ENCODE measurements at regions not wholly inside any gene's neighbourhood (a gene's known extent, or its start where the extent isn't known, plus 50 kb on each side); places are given as distances from the start of the nearest gene placed in this dataset.
A peak's percentile ranks its signal among the peaks of the same experiment; 100 is the strongest.
"Not testable (repeated sequence)": the region's sequence is repeated elsewhere in the genome, so short reads cannot be mapped to it uniquely, and the experiment has no call there.

DNA sequence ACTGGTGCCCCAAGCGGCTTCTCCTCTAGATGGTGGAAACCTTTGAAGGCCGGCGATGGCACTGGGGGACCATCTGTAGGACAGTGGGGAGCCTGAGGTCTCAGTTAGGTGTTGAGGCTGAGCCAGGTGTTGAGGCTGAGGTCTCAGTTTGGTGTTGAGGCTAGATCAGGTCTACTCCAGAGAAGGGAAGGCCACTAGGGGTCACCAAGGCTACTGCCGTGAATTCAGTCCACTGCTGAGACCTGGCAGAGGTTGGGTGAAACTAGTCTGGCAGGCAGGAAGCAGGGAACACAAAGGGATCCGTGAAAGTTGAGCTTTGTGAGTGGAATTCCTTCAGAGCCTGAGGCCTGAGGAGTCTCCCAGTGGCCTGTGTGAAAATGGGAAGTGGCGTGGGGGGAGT lies 123.8 kb upstream of the FGF3 start:
- H3K4me3 Mint-ChIP-seq: no peak overlapping the region
- H3K27ac Mint-ChIP-seq: no peak overlapping the region
- no peaks in the 10 kb centered on the region for H3K4me1 Mint-ChIP-seq (ENCODE audit: low read depth in 2 of 2)
- no peaks in the 10 kb centered on the region for H3K9me3 Mint-ChIP-seq
- peaks cover 0 to 10% of the 10 kb centered on the region in 2 donors for H3K27me3 Mint-ChIP-seq
- DNase-seq (ENCODE audit: low spot score) (no peak), ATAC-seq (no peak)
- no peaks in the 10 kb centered on the region for H3K36me3 Mint-ChIP-seq

DNA sequence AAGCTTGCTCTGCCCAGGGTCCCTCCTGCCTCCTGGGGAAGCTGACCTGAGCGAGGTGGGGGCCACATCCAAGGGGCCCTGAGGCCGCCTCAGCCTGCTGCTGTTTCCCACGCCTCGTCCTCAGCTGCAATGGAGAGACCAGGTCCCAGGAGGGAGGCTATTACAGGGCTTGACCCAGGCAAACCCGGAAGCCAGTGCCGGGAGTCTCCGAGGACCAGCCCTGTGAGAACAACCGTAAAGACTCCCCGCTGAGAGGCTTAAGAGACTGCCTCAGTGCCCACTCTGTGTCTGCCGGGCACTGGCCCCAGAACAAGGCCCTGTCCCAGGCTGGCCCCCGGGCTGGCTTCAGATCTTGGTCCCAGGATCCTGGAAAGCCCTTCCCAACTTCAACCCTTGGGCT lies 124.3 kb upstream of the FGF3 start:
- DNase-seq (ENCODE audit: low spot score) (no peak), ATAC-seq (no peak)
- Mint-ChIP-seq H3K27me3 (peaks cover 0 to 10% of the 10 kb centered on the region in 2 donors), H3K4me3 (no peak overlapping the region), H3K4me1 (ENCODE audit: low read depth in 2 of 2) (no peaks in the 10 kb centered on the region), H3K9me3 (no peaks in the 10 kb centered on the region), H3K27ac (no peak overlapping the region), H3K36me3 (no peaks in the 10 kb centered on the region)

DNA sequence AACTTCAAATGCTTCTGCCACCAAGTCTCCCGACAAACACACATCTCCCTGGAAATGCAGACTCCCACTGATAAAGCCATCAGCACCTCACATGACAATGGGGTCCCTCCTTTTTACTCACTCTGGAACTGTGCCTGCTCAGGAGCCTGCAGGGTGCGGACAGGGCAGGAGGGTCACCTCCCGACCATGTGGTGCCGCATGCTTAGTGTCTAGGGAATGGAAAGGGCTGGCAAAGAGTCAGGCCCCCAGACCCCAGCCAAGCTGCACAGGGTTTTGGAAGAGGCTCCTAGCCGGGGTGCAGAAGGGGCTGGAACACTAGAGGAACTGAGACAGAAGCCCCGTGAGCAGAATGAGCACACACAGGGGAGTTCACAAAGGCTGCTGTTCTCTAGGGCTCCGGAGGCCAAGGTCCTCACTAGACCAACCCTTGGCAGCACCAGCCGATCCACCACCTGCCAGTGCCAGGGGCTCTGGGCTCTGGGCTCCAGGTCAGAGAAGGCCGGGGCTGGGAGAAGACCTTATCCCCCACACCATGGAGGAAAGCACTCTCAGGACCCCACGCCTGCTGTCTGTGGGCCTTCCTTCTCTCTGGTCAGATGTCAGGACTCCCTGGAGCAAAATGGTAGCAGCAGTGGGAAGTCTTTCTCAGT lies 125.1 kb upstream of the FGF3 start:
- no peak overlapping the region for H3K4me3 Mint-ChIP-seq
- ATAC-seq: no peak
- H3K36me3 Mint-ChIP-seq: no peaks in the 10 kb centered on the region
- no peaks in the 10 kb centered on the region for H3K4me1 Mint-ChIP-seq (ENCODE audit: low read depth in 2 of 2)
- DNase-seq (ENCODE audit: low spot score): no peak
- H3K27ac Mint-ChIP-seq: no peak overlapping the region
- no peaks in the 10 kb centered on the region for H3K9me3 Mint-ChIP-seq
- peaks cover 0 to 13% of the 10 kb centered on the region in 2 donors for H3K27me3 Mint-ChIP-seq

DNA sequence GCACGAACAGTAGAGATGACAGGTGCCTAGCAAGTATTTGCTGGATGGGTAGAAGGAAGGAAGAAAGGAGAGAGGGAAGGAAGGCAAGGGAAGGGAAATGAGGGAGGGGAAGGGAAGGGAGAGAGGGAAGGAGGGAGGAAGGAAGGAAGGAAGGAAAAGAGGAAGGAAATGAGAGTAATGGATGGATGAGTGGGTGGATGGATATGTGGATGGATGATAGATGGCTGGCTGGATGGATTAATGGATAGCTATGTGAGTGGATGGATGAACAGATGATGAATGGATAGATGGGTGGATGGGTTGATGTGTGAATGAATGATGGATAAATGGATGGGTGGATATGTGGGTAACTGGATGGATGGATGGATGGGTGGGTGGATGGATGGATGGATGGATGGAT lies 125.9 kb upstream of the FGF3 start:
- Mint-ChIP-seq H3K27me3 (peaks cover 0 to 13% of the 10 kb centered on the region in 2 donors), H3K4me1 (ENCODE audit: low read depth in 2 of 2) (no peaks in the 10 kb centered on the region), H3K36me3 (no peaks in the 10 kb centered on the region), H3K27ac (no peak overlapping the region), H3K4me3 (no peak overlapping the region), H3K9me3 (no peaks in the 10 kb centered on the region)
- ATAC-seq: no peak
- no peak for DNase-seq (ENCODE audit: low spot score)

DNA sequence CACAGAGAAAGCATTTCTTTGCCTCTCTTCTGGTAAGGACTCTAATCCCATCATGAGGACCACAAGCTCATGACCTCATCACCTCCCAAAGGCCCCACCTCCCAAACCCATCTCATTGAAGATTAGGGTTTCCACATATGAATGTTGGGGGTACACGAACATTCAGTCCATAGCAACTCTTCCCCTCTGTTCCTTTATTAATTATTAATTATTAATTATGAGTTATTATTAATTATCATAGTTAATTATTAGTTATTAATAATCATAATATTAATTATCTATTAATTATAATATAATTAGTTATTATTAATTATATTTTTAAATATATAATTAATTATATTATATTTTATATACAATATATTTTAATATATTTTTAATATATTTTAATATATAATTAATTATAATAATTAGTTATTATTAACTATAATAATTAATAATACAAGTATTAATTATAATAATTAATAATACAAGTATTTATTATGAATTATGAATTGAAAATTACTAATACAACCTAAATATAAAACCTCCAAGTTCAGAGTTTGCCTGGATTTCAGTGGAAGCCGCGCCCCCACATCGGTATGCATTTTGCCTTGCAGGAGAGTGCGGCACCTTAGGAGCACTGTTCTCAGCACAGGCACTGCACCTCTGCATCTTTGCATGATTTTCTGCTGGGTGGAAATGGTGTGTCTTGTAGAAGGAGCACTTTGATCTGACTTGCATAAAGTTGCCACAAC lies 128.0 kb upstream of the FGF3 start:
- DNase-seq (ENCODE audit: low spot score) (no peak), ATAC-seq (no peak)
- H3K9me3 Mint-ChIP-seq: no peaks in the 10 kb centered on the region
- H3K4me1 Mint-ChIP-seq (ENCODE audit: low read depth in 2 of 2): no peaks in the 10 kb centered on the region
- H3K27me3 Mint-ChIP-seq: peaks cover 0 to 8% of the 10 kb centered on the region in 2 donors
- H3K4me3 Mint-ChIP-seq: no peak overlapping the region
- H3K36me3 Mint-ChIP-seq: no peaks in the 10 kb centered on the region
- H3K27ac Mint-ChIP-seq: no peak overlapping the region

DNA sequence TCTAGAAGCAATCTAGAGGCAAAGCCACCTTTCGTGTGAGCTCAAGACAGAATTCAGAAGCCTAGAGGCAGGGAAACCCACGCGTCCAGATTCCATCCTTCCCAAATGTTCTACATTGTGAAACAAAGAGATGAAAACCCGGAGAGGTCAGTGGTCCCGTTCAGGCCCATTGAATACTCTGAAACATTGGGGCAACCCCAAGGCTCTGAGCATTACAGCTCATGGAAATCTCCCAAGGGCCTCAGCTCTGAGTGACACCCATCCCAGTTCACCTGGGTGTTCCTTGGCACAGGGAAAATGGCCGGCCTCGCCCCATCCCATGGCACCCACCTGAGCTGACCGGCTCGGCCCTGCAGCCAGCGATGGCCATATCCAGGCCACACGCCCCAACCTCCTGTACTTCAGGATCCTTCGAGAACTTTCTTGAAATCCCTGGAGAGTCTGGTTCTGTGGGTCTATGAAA lies 128.6 kb upstream of the FGF3 start:
- DNase-seq (ENCODE audit: low spot score) (no peak), ATAC-seq (peak in 1 of 2 donors; percentile 25)
- no peaks in the 10 kb centered on the region for H3K36me3 Mint-ChIP-seq
- H3K27ac Mint-ChIP-seq: no peak overlapping the region
- H3K9me3 Mint-ChIP-seq: no peaks in the 10 kb centered on the region
- H3K27me3 Mint-ChIP-seq: peaks cover 0 to 8% of the 10 kb centered on the region in 2 donors
- no peak overlapping the region for H3K4me3 Mint-ChIP-seq
- H3K4me1 Mint-ChIP-seq (ENCODE audit: low read depth in 2 of 2): no peaks in the 10 kb centered on the region

DNA sequence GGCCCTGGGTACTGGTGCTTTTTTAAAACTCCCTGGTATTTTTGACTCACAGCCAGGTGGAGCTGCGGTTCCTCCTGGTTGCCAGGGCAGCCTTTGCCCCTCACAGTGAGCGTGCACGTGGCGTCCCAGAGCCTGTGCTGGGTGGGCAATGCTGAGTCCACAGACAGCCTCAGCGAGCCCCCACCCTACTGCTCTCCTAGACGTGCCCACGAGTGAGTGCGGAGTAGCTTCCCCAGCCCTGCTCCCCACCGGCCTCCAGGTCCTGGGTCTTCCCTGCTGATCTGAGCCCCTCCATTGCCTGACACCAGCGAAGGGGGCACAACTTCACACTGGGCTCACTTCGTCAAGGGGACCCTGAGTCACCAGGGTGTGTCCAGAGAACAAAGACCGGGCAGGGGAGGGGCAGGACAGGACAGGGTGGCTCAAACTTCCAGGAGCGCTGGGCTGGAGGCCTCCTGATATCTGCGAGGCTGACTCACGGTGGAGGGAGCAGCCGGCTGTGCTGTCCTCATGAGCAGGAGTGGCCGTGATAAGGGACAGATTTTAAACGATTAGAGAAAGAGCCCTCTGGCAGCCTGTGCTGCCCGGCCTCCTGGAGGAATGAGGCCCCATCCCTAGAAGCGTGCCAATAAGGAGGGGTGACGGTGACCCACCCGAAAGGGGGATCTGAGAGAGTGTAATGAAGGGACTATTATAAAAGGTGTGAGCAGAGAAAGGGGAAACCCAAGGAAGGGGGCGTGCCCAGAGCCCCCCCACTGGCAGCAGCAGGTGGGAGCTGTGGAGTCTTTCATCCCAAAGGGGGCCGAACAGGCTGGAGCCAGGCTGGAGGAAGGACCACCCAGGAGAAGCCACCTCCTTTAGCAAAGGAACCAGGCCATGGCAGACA lies 129.3 kb upstream of the FGF3 start:
- Mint-ChIP-seq H3K27me3 (peaks cover 0 to 9% of the 10 kb centered on the region in 2 donors), H3K4me3 (no peak overlapping the region), H3K4me1 (ENCODE audit: low read depth in 2 of 2) (no peaks in the 10 kb centered on the region), H3K27ac (no peak overlapping the region), H3K9me3 (no peaks in the 10 kb centered on the region), H3K36me3 (no peaks in the 10 kb centered on the region)
- peak in 1 of 2 donors; percentile 28 for ATAC-seq
- DNase-seq (ENCODE audit: low spot score): no peak

DNA sequence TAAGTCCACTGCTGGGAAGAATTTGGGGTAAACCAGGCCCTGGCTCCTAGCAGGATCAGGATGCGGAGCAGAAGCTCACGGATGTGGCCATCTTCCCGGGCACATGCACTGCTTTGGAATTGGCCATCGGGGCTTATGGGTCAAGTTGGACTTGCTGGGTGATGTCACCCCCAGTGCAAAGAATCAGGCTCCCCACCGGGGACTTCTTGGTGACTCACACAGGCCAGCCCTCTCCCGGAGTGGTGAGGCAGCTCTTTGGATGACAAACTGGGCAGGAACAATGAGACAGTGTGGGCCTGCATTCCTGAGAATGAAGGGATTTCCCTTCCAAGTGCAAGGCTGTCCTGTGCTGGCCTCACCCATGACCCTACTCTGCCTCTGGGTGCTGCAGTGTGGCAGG lies 128.8 kb upstream of the ANO1 start:
- Mint-ChIP-seq H3K27ac (no peak overlapping the region), H3K4me1 (ENCODE audit: low read depth in 2 of 2) (no peaks in the 10 kb centered on the region), H3K9me3 (no peaks in the 10 kb centered on the region), H3K27me3 (peaks cover 0 to 9% of the 10 kb centered on the region in 2 donors), H3K36me3 (no peaks in the 10 kb centered on the region), H3K4me3 (no peak overlapping the region)
- no peak for DNase-seq (ENCODE audit: low spot score)
- ATAC-seq: no peak

DNA sequence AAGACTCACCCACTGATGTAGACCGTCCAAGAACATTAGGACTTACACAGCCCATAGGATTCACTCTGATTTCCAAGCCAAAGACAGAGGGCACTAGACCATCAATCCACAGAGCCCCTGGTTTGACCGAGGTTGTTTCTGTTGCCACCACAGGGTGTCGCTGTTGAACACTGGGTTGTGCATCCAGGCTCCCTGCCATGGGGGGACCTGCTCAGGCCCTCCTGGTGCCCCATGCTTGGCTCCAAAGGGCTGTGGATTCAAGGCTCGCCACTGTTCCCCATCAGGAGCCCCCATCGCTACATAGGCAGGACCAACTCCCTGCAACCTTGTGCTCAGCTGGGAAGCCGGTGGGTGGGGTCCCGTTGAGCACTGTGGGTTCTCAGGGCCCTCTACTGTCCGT lies 128.0 kb upstream of the ANO1 start:
- Mint-ChIP-seq H3K27me3 (peaks cover 0 to 9% of the 10 kb centered on the region in 2 donors), H3K9me3 (no peaks in the 10 kb centered on the region), H3K36me3 (no peaks in the 10 kb centered on the region), H3K27ac (no peak overlapping the region), H3K4me3 (no peak overlapping the region), H3K4me1 (ENCODE audit: low read depth in 2 of 2) (no peaks in the 10 kb centered on the region)
- no peak for DNase-seq (ENCODE audit: low spot score)
- ATAC-seq: no peak

DNA sequence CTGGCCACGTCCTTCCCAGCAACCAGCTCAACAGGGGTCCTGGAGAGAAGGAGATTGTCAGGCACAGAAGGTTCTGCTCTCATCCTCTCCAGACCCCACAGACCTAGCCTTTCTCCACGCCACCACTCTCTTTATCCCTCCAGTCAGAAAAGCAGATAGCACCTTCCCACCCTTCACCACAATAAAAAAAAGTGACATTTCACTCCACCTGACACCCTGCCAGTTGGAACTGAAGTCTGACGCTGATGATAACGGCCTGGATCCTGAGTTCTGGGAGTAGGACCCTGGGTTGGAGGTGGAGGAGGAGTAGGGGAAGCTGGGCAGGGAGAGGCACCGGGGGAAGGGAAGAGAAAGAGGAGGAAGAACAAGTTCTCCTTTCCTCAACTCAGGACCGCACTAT lies 127.5 kb upstream of the ANO1 start:
- no peak for ATAC-seq
- H3K27me3 Mint-ChIP-seq: peaks cover 0 to 9% of the 10 kb centered on the region in 2 donors
- DNase-seq (ENCODE audit: low spot score): no peak
- no peak overlapping the region for H3K27ac Mint-ChIP-seq
- H3K4me1 Mint-ChIP-seq (ENCODE audit: low read depth in 2 of 2): no peaks in the 10 kb centered on the region
- no peaks in the 10 kb centered on the region for H3K9me3 Mint-ChIP-seq
- no peaks in the 10 kb centered on the region for H3K36me3 Mint-ChIP-seq
- no peak overlapping the region for H3K4me3 Mint-ChIP-seq

DNA sequence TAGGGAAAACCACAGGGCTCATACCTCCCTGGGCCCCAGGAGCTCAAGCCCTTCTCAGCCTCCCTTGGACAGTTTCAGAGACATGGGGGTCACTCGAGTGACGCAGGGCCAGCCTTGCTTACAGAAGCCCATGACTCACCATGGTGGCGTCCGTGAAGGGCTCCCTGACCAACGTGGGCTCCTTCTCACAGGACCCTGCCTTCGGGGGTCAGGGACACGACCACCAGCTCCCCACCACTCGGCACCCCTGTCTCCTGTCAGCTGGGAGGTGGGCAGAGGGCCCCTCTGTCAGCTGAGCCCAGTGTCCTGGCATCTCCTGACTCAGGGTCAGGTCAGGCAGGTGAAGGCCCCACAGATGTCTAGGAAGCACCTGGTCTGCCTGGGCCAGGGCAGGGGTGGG lies 126.3 kb upstream of the ANO1 start:
- H3K4me3 Mint-ChIP-seq: no peak overlapping the region
- H3K27ac Mint-ChIP-seq: no peak overlapping the region
- peak; percentile 13 for DNase-seq (ENCODE audit: low spot score)
- ATAC-seq: peak in 1 of 2 donors; percentile 25
- H3K4me1 Mint-ChIP-seq (ENCODE audit: low read depth in 2 of 2): no peaks in the 10 kb centered on the region
- peaks cover 0 to 12% of the 10 kb centered on the region in 2 donors for H3K27me3 Mint-ChIP-seq
- no peaks in the 10 kb centered on the region for H3K9me3 Mint-ChIP-seq
- no peaks in the 10 kb centered on the region for H3K36me3 Mint-ChIP-seq

DNA sequence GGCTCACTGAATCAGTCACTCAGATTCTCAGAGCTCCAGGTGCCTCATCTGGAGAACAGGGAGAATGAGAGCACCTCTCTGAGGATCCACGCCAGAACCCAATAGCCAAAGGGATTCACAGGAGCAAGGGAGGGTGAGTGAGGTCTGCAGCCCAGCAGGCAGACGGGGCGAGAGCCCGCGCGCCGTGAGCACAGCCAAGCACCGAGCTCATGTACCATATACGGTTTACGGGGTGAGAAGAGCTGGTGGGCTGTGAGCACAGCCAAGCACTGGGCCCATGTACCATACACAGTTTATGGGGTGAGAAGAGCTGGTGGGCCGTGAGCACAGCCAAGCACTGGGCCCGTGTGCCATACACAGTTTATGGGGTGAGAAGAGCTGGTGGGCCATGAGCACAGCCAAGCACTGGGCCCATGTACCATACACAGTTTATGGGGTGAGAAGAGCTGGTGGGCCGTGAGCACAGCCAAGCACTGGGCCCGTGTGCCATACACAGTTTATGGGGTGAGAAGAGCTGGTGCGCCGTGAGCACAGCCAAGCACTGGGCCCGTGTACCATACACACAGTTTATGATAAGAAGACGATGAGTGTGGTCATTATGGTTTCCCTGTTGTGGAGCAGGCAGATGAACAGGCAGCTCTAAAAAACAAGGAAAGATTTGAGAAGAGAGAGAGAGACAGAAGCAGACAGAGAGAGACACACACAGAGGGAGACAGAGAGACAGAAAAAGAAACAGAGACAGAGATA lies 125.7 kb upstream of the ANO1 start:
- DNase-seq (ENCODE audit: low spot score): peak; percentile 50
- not testable (repeated sequence) for ATAC-seq, H3K9me3 Mint-ChIP-seq

DNA sequence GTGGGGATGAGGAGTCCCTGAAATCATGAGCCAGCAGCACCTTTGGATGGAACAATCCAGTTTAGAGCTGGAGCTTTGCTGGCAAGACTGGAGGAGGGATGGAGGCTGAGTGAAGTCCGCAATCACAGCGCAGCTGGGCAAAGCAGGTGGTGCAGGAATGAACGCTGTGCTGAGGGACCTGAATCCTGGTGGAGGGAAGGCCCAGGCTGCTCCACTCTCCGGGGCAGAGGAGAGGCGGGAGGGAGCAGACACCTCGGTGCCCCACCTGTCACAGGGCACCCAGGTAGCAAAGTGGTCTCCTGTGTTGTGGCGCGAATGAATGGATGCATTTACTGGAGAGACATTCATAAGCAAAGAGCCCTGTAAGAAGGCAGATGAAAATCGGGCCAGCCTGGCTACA lies 124.8 kb upstream of the ANO1 start:
- peak; percentile 29 for DNase-seq (ENCODE audit: low spot score)
- Mint-ChIP-seq H3K4me1 (ENCODE audit: low read depth in 2 of 2) (no peaks in the 10 kb centered on the region), H3K9me3 (no peaks in the 10 kb centered on the region), H3K36me3 (no peaks in the 10 kb centered on the region), H3K27ac (no peak overlapping the region), H3K4me3 (no peak overlapping the region), H3K27me3 (peaks cover 5 to 14% of the 10 kb centered on the region in 2 donors)
- ATAC-seq: no peak

More for the DNA sequence above, 125.7 kb upstream of the ANO1 start:
- not testable (repeated sequence) for H3K36me3 Mint-ChIP-seq; H3K27ac Mint-ChIP-seq; H3K4me3 Mint-ChIP-seq; H3K4me1 Mint-ChIP-seq (ENCODE audit: low read depth in 2 of 2)
- peaks cover 4 to 12% of the 10 kb centered on the region in 2 donors for H3K27me3 Mint-ChIP-seq
